Fibroblast of lung (primary cell): ENCODE measurements at regions not wholly inside any gene's neighbourhood (a gene's known extent, or its start where the extent isn't known, plus 50 kb on each side); places are given as distances from the start of the nearest gene placed in this dataset.

Source experiments
- DNase-seq, 2 donors: peaks; one replicate each; pipeline versions ENCODE4 v3.0.0 to v3.0.0-alpha.2; 2010; ENCODE audit warnings: low read depth in 2 of 2
- H2AFZ ChIP-seq: 2 replicates; pipeline ENCODE4 v1.5.1; 2012; ENCODE audit warnings: low read length, control low read depth, inconsistent platforms
- H3K27ac ChIP-seq: 2 replicates; pipeline ENCODE4 v1.5.1; 2011; ENCODE audit warnings: low read length, control low read depth; ENCODE audit not compliant: insufficient read depth
- H3K27me3 ChIP-seq: 2 replicates; pipeline ENCODE4 v1.5.1; 2011; ENCODE audit warnings: mild to moderate bottlenecking, low read length; ENCODE audit not compliant: control insufficient read depth, insufficient read depth
- H3K36me3 ChIP-seq: 2 replicates; pipeline ENCODE4 v1.5.1; 2011; ENCODE audit warnings: low read length; ENCODE audit not compliant: control insufficient read depth, insufficient read depth
- H3K4me1 ChIP-seq: 2 replicates; pipeline ENCODE4 v1.5.1; 2011; ENCODE audit warnings: low read length; ENCODE audit not compliant: control insufficient read depth, insufficient read depth; ENCODE audit errors: extremely low read depth
- H3K4me2 ChIP-seq: 2 replicates; pipeline ENCODE4 v1.5.1; 2011; ENCODE audit warnings: low read length, control low read depth; ENCODE audit not compliant: insufficient read depth; ENCODE audit errors: extremely low read depth
- H3K4me3 ChIP-seq, 4 experiments: fragments of 200-600 bp in 1 of 4; sonication (generic) in 1 of 4; replicated peaks in 1 of 4; 2 replicates each; pipeline ENCODE4 v1.5.1; 2011 to 2016; ENCODE audit warnings: low read length in 4 of 4, low read depth in 3 of 4, mild to moderate bottlenecking in 3 of 4, control low read depth in 2 of 4, inconsistent platforms in 1 of 4, mixed read lengths in 1 of 4; ENCODE audit not compliant: insufficient read depth in 1 of 4; ENCODE audit errors: control extremely low read depth in 1 of 4
- H3K79me2 ChIP-seq: 2 replicates; pipeline ENCODE4 v1.5.1; 2012; ENCODE audit warnings: mild to moderate bottlenecking, low read length, inconsistent platforms; ENCODE audit not compliant: control insufficient read depth, insufficient read depth
- H3K9ac ChIP-seq: 2 replicates; pipeline ENCODE4 v1.5.1; 2011; ENCODE audit warnings: mild to moderate bottlenecking, low read length, control low read depth; ENCODE audit not compliant: insufficient read depth
- H3K9me3 ChIP-seq: 2 replicates; pipeline ENCODE4 v1.5.1; 2012; ENCODE audit warnings: low read depth, low read length; ENCODE audit not compliant: control insufficient read depth, insufficient read depth
- H4K20me1 ChIP-seq: 2 replicates; pipeline ENCODE4 v1.5.1; 2011; ENCODE audit warnings: low read length; ENCODE audit not compliant: control insufficient read depth, insufficient read depth; ENCODE audit errors: extremely low read depth
- EZH2 ChIP-seq: IDR thresholded peaks from 2 replicates; pipeline ENCODE4 v1.5.1; 2012; ENCODE audit warnings: low read length, control low read depth, mild to moderate bottlenecking; ENCODE audit errors: missing control alignments
- TF ChIP-seq, protein P1 (sequence below), 2 donors: IDR thresholded peaks in 1 of 2; conservative IDR thresholded peaks in 1 of 2; 1 replicate in 1 of 2; 2 replicates in 1 of 2; pipeline ENCODE4 v1.5.1; 2011 to 2012; ENCODE audit warnings: low read length in 2 of 2, control low read depth in 1 of 2, inconsistent platforms in 1 of 2, low read depth in 1 of 2, mild to moderate bottlenecking in 1 of 2

DNA sequence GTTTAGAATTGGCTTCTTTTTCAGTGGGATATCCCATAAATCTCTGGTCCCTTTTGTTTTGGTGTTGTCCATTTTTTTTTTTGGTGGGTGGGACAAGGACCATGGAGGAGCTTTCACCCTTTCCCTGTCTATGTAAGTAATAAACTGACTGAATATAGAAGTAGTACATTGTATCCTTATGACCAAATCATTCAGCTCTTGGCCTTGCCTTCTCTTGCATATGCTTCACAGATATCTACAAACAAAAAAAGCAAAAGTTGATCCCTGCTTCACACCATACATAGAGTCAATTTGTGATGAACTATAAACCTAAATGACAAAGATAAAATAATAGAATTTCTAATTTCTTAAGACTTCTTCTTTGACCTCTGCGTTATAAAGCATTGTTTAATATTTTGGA, 59.8 kb downstream of the SIX1 start:
- H3K27me3 ChIP-seq = no peaks in the 10 kb centered on the region
- no peak overlapping the region for H3K4me3 ChIP-seq
- TF ChIP-seq, protein P1, sequence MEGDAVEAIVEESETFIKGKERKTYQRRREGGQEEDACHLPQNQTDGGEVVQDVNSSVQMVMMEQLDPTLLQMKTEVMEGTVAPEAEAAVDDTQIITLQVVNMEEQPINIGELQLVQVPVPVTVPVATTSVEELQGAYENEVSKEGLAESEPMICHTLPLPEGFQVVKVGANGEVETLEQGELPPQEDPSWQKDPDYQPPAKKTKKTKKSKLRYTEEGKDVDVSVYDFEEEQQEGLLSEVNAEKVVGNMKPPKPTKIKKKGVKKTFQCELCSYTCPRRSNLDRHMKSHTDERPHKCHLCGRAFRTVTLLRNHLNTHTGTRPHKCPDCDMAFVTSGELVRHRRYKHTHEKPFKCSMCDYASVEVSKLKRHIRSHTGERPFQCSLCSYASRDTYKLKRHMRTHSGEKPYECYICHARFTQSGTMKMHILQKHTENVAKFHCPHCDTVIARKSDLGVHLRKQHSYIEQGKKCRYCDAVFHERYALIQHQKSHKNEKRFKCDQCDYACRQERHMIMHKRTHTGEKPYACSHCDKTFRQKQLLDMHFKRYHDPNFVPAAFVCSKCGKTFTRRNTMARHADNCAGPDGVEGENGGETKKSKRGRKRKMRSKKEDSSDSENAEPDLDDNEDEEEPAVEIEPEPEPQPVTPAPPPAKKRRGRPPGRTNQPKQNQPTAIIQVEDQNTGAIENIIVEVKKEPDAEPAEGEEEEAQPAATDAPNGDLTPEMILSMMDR (conservative IDR thresholded peaks at IDR 0.05 in 1 of 2, IDR thresholded peaks at IDR 0.05 in 1 of 2; ENCODE audit: low read depth in 1 of 2, low read length in 2 of 2) = no peak
- TF ChIP-seq EZH2 = no peak
- no peak overlapping the region for H3K4me2 ChIP-seq
- H3K79me2 ChIP-seq = no peaks in the 10 kb centered on the region
- no peaks in the 10 kb centered on the region for H3K4me1 ChIP-seq
- H3K36me3 ChIP-seq = no peaks in the 10 kb centered on the region
- no peaks in the 10 kb centered on the region for H4K20me1 ChIP-seq
- no peak overlapping the region for H3K27ac ChIP-seq
- no peak overlapping the region for H2AFZ ChIP-seq
- DNase-seq = no peak
- H3K9me3 ChIP-seq = no peaks in the 10 kb centered on the region
- H3K9ac ChIP-seq = no peak overlapping the region

DNA sequence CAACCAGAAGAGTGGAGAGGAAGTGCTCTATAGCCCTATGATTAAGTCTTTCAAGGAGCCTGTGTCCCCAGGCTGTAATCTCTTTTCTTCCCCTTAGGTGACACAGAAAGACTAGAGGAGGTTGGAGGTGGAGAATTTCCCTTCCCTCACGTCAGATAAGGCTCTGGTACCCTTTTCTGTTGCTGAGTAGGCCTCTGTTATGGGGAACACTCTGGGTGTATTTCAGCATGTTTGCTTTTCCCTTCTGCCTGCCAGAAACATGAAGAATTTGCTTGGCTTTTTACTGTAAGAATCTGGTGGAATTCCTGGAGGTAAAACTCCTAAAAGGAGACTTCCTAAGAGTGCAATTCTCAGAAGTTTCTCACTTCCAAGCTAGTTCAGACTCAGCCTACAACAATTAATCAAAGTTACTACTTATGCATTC, 58.3 kb downstream of the SIX1 start:
- Histone ChIP-seq H3K27me3 (no peaks in the 10 kb centered on the region), H4K20me1 (no peaks in the 10 kb centered on the region), H3K79me2 (no peaks in the 10 kb centered on the region), H2AFZ (no peak overlapping the region), H3K4me2 (no peak overlapping the region), H3K9me3 (no peaks in the 10 kb centered on the region), H3K36me3 (no peaks in the 10 kb centered on the region), H3K9ac (no peak overlapping the region), H3K4me1 (no peaks in the 10 kb centered on the region), H3K4me3 (no peak overlapping the region), H3K27ac (no peak overlapping the region)
- peak in 1 of 2 donors; percentile 67 for DNase-seq
- TF ChIP-seq EZH2 = no peak
- TF ChIP-seq, protein P1 (conservative IDR thresholded peaks at IDR 0.05 in 1 of 2, IDR thresholded peaks at IDR 0.05 in 1 of 2; ENCODE audit: low read depth in 1 of 2, low read length in 2 of 2) = no peak
